ENCODE measurements at regions not wholly inside any gene's neighbourhood (a gene's known extent, or its start where the extent isn't known, plus 50 kb on each side); places are given as distances from the start of the nearest gene placed in this dataset.

GRCh38 chr6:105606831-105607463 is 204.1 kb upstream of the PREP start:
- TF ChIP-seq POLR2A (IDR thresholded peaks at IDR 0.05; ENCODE audit: low read depth, low read length) (no peak), POLR2AphosphoS5 (IDR thresholded peaks at IDR 0.05; ENCODE audit: low read depth, low read length) (no peak), TAF1 (IDR thresholded peaks at IDR 0.05; ENCODE audit: borderline replicate concordance, low read depth, low read length) (no peak)

Data from GM12892 (cell line).